Stimulated activated CD8-positive, alpha-beta memory T cell treated with anti-CD3 and anti-CD28 coated beads, Interleukin-7, amount 100 ng/mL, for 48 hours (primary cell): ENCODE measurements at regions not wholly inside any gene's neighbourhood (a gene's known extent, or its start where the extent isn't known, plus 50 kb on each side); places are given as distances from the start of the nearest gene placed in this dataset.

Experiments used
- DNase-seq, 2 donors: peaks; one replicate each; pipeline ENCODE4 v3.0.0-alpha.2; 2020; ENCODE audit warnings: low read depth in 1 of 2; ENCODE audit errors: extremely low read depth in 1 of 2

- no peak for DNase-seq
Measured at GRCh38 chr10:3287572-3288445, 115.2 kb upstream of the PITRM1 start.

GRCh38 chr10:3282674-3283017 lies 110.1 kb upstream of the PITRM1 start:
- DNase-seq, result no peak

GRCh38 chr10:3281941-3282673 lies 109.5 kb upstream of the PITRM1 start:
- no peak for DNase-seq

GRCh38 chr10:3278771-3279170 lies 106.2 kb upstream of the PITRM1 start:
- DNase-seq, result no peak

GRCh38 chr10:3277566-3277965 lies 105.0 kb upstream of the PITRM1 start:
- DNase-seq, result no peak

GRCh38 chr10:3274414-3274813 lies 101.8 kb upstream of the PITRM1 start:
- no peak for DNase-seq

GRCh38 chr10:3273966-3274365 lies 101.4 kb upstream of the PITRM1 start:
- no peak for DNase-seq

- DNase-seq, result no peak
Measured at GRCh38 chr10:3272300-3272699, 99.7 kb upstream of the PITRM1 start.

- DNase-seq, result no peak
Measured at GRCh38 chr10:3271354-3272115, 99.0 kb upstream of the PITRM1 start.

GRCh38 chr10:3270577-3271316 lies 98.2 kb upstream of the PITRM1 start:
- no peak for DNase-seq

GRCh38 chr10:3268025-3268424 lies 95.4 kb upstream of the PITRM1 start:
- no peak for DNase-seq

- no peak for DNase-seq
Measured at GRCh38 chr10:3265088-3265487, 92.5 kb upstream of the PITRM1 start.

- DNase-seq, result no peak
Measured at GRCh38 chr10:3264161-3264761, 91.7 kb upstream of the PITRM1 start.

GRCh38 chr10:3263747-3264146 lies 91.2 kb upstream of the PITRM1 start:
- DNase-seq, result no peak

GRCh38 chr10:3263082-3263481 lies 90.5 kb upstream of the PITRM1 start:
- no peak for DNase-seq

GRCh38 chr10:3261921-3262320 lies 89.3 kb upstream of the PITRM1 start:
- DNase-seq, result no peak

GRCh38 chr10:3260066-3260834 lies 87.7 kb upstream of the PITRM1 start:
- no peak for DNase-seq

- no peak for DNase-seq
Measured at GRCh38 chr10:3259499-3259898, 86.9 kb upstream of the PITRM1 start.

GRCh38 chr10:3258394-3258793 lies 85.8 kb upstream of the PITRM1 start:
- no peak for DNase-seq

- DNase-seq, result no peak
Measured at GRCh38 chr10:3255616-3256015, 83.0 kb upstream of the PITRM1 start.
